ENCODE measurements at regions not wholly inside any gene's neighbourhood (a gene's known extent, or its start where the extent isn't known, plus 50 kb on each side); places are given as distances from the start of the nearest gene placed in this dataset.

DNA sequence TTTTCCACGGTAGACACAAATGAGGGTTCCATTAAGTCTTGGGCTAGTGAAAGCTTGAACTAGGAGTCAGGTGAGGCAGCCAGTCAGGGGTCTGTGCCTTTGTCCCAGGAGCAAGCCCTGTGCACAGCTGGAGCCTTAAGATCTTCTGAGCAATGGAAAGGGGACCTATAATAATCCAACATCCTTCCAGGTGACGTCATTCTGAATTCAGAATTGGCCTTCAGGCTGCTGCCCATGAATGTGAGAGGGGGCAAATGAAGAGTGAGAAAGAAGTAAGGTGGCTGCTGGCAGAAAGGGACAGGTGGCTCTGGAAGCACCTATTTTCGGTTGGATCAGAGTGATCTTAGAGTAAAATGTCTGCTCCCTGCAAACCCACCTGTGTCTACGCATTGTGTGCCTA lies 488.1 kb upstream of the CDH5 start:
- DNase-seq: no peak

DNA sequence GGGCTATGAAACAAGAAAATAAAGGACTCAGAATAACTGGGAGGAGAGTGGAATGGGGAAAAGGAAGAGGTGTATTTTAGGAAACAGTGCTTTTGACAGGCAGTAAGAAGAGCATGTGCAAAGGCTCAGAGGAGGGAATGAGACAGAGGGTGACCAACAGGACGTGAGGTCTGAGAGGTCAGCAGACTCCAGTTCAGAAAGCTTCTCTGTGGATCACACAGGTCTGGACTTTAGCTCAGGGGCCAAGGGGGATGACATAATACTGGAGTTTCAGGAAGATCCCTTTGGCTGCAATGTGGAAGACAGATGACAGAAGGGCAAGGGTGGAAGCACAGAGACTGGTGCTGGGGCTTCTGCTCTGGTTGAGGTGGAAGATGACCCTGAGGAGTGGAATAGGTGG lies 489.9 kb upstream of the CDH5 start:
- no peak for DNase-seq

DNA sequence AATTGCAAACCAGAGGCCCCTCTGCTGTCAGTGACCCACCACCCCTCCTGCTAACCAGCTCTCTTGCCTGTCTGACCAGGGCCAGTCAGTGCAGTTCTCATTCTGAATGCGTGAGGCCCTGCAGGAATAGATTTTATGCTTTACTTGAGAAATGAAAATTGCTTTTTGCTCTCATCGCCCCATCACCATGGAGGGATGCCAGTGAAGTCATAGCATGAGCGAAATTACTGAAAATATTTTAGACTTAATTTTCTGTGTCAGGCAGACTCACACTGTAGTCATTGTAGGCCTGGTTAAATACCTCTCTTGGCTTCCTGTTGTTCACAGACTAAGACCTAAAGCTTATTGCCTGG lies 490.5 kb upstream of the CDH5 start:
- DNase-seq: no peak

DNA sequence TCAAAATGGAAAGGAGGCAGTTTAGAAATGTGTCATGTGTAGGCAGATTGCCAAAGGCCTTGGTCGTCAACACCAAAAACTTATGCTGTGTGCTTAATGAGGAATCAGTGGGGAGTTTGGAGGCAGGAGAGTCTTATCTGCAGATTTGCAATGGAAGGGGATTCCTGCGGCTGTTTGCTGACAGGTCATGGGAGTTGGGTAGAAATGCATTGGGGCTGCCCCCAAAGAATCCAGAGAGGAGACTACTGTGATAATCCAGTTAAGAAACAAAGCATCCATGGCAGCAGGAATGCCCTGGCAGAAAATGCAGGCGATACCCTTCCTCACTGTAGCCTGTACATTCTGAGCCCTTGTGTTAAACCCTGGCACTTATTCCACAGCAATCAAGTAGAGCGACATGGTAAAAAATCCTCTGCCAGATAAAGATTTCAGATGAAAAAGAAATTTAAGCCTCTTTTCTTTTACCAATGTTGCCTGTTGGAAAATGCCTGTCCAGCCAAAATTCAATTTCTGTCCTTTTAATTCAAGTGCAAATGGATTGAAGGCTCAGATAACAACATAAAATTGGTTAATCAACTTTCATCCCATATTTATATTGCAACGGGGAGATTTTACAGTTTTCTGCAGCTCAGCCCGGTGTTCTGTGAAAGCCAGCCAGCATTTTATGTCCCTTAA lies 491.0 kb upstream of the CDH5 start:
- DNase-seq: no peak

DNA sequence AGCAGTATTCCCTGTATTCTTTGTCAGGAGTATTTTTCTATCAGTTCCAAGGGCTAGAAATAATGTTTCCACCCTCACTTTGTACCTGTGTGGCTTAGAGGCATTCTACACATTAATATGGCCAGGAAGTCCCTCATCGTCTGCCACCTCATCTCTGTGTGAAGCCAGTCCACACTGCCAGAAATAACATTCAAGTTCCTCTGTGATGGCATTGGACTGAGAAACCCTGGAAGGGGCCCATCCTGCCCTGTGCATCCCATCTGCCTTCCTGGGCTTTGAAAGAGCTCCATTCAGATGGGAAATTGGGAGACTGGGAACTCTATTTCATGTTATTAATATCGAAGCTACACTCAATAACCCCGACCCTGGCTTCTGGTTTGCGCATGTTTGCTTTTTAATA lies 497.2 kb upstream of the CDH5 start:
- no peak for DNase-seq

DNA sequence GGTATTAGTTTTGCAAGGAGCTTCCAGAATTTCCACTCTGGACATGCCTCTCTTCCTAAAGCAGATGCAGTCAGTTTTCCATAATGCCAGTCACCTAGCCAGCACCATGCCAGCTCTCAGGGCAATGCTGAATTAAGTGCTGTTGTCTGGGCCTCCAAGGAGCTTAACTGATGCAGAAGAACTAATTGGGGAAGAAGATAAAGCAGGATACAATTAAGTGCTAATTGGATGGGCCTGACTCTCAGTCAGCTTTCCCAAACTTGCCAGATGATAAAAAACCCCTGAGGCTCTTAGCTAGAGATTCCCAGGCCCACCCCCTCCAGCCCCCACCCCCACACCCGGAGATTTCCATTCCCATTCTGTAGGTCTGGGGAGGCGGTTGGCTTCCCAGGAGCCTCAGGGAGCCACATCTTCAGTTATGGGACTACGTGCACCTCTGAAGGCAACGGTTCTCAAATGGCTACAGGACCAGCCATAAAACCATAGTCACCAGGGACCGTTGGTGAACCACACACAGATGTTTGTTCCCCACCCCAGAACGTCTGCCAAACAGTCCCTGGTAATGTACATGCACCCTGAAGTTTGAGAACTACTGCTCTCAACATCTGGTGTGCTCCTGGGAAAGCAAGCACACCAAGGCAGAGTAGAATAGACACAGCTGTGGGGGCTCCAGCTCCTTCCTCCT lies 499.1 kb upstream of the CDH5 start:
- DNase-seq: no peak

DNA sequence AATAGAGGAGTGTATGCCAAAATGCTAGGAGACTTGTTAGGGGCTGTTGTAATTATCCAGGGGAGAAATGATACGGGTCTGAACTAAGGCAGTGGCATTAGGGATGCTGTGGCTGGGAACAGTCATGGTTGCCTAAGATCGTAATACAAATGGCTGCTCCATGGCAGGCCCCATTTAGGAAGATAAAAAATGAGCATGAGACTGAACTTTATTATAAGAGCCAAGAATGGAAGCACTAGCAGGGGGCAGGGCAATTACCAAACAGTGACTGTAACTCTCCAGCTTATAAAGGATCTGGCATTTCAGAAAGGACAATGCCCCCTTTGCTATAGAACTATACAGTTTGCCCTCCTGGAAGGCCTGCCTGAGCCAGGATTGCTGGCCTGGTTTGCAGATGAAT lies 503.3 kb upstream of the CDH5 start:
- DNase-seq: no peak

DNA sequence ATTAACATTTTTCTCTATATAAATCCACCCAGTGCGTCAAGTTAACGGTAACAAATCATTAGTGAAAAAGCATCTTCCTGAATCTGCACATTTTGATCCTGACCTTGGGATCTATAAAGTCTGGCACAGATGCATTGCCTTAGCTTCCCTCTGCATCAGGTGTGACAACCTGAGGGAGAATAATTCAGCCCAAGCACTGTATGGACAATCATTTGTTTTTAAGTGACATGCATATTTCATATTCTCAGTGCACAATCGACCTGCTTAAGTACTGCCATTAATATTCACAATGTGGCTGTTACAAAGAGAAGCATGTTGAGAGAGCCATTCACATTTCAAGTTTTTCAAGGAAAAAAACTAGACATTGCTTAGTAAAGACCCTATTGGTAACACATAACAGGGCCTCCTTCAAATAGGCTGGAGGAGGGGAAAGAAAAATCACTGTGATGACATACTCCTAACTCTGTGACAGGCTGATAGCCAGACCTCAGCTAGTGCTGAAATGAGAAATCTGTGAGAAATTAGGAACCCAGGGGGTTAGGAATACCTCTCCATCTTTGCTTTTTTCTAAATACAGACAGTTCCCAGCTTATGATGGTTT lies 505.3 kb upstream of the CDH5 start:
- no peak for DNase-seq

DNA sequence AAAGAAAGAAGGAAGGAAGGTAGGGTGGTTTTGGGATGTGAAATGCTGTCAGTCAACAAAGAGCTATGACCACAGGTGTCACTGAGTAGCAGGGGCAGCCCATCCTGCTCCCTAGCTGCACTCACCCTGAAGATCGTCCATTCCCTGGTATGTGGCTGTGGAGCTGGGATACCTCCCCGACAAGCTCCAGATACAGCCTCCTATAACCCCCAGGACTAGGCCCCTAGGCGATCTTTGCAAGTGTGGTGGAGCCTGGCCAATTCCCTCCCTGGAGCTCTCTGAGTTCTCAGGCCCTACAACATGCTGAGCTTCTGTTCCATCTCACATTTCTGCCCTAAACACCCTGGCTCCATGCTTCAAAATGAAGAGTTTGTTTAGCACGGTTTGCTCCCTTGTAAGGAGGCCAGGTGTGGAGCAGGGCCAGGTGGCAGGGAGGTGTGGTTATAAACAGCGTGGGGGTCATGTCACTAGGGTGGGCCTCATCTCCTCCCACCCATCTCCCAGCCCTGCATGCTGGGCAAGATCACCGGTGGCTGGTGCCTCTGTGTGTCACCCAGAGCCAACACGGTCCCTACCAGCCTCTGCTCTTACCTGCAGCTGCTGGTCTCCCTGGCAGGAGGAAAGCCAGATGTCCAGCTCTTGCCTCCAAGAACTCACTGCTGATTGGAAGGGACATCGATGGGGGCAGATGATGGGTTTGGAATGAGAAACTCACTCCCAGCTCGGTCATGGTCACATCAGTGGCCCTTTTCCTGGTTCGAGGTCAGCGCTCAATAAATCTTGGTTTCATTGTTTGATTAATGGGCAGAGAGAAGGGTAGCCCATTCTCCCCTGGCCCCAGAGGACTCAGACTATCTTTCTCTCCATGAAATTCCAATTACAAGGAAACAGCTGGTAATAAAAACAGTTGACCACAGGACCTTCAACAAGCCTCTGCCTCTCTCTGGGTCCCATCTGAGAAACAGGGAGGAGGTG lies 511.0 kb upstream of the CDH5 start:
- DNase-seq: no peak

DNA sequence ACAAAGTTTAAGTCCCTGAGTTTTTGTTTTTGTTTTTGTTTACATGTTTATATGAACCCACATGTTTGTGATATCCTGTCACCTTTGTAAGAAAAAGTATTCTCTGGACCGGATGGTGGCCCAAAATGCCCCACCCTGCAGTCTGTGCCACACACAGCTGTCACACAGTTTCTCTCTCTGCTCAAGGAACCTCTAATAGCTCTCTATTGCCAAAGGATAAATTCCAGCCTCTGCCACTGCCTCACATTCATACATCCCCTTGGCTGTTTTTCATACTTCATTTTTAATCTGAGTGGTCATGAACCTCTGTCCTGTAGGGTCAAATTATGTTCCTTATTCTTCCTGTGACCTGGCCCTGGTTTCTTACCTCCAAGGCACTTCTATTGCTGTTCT lies 520.3 kb upstream of the CDH5 start:
- no peak for DNase-seq

DNA sequence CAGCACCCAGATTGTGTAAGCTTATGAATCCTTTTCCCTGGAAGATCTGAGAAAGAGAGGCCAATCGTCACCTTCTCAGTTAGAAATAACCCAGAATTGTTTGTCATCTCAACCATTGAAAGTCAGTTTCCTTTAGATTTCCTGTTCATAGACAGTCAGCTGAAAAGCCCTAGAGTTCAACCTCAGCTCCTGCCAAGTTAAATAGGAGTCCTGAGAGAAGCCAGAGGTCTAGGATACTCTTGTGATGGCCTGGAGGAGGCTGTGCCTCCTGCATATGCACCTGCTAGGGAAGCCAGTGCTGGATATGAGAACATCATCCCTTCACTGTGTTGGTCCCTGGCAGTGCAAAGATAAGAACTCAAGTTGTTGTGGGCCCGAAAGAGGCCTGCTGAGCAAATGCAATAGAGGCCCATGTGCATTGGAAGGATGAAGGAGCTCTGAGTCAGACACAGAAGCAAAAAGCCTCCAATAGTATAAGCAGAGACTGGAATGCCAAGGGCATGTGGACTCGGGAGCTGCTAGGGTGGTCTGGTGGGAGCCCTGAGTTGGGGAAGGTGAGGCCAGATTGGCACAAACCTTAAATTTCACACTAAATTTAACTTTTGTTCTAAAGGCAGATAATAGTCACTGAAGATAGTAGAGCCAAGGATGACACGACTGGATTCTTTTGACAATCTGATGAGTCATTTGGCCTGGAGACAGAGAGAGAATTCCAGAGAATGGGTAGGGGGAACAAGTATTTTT lies 520.9 kb upstream of the CDH5 start:
- DNase-seq: no peak

DNA sequence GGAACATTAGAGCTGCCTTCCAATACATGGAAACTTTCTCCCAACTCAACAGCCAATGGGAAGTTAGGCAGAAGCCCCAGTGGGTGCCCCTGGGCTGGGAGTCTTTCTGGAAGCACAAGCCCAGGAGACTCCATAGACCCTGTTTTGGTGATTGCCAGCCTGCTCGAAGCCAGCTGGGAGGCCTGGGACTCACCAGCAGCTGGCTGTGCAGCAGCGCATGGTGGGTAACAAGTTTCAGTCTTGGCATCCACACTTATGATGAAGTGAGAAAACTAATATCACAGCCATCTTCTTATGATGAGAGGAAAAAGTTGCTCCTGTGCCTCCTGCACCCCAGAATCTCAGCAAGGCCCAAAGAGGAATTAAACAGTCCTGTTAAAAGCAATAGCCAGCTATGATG lies 522.5 kb upstream of the CDH5 start:
- DNase-seq: no peak

DNA sequence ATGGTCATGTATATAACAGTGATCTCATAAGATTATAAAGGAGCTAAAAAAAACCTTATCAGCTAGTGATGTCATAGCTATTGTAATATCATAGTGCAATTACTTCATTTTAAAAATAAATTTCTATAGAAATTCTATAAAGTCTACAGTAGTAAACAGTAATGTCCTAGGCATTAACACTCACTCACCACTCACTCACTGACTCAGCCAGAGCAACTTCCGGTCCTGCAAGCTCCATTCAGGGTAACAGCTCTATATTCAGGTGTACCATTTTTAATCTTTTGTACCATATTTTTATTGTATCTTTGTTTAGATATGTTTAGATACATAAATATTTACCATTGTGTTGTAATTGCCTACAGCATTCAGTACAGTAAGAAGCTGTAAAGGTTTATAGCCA lies 524.4 kb upstream of the CDH5 start:
- DNase-seq: no peak

DNA sequence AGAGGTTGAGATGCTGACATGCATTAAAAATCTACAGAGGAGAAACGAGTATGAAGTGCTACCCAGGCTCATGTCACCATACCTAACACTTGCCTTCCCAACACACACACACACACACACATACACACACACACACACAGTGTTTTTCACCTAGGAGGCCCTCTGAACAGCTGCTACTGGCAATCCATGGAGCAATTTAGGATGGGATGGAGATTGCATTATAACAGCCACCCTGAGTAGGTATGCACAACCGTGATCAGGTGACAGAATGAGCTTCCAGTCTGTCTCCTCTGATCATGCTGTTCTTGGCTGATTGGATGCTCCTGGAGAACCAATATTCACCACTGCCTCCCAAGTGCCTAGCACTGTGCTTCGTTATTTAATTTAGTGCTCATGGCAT lies 528.5 kb upstream of the CDH5 start:
- DNase-seq: no peak

DNA sequence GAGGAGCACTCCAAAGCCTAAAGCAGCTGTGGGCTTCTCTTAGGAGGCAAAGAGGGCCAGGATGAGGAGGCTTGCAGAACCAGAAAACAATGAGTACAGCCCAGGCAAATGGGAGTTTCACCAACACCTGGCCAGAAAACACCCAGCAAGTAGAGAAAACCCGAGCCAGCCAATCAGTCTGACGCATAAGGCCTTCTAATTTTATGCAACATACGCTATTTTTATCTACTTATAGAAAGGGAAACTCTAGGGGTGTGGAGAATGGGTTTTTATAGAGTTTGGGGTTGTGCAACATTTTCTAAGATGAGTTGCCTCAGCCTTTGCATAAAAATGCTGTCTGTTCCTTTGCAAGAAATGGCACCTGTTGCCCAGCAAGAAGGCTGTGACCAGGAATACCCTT lies 529.0 kb upstream of the CDH5 start:
- no peak for DNase-seq

DNA sequence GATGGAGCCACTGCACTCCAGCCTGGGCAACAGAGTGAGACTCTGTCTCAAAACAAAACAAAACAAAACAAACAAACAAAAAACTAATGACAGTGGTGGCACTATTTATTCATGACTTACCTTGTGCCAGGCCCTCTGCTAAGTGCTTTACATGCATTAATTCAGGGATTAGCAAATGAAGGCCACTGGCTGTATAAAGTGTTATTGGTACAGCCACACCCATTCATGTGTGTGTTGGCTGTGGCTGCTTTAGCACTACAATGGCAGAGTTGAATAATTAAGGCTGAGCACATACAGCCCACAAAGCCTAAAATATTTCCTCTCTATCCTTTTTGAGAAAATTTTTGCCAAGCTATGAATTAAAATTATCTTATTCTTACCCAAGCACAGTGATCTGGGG lies 531.8 kb upstream of the CDH5 start:
- no peak for DNase-seq

DNA sequence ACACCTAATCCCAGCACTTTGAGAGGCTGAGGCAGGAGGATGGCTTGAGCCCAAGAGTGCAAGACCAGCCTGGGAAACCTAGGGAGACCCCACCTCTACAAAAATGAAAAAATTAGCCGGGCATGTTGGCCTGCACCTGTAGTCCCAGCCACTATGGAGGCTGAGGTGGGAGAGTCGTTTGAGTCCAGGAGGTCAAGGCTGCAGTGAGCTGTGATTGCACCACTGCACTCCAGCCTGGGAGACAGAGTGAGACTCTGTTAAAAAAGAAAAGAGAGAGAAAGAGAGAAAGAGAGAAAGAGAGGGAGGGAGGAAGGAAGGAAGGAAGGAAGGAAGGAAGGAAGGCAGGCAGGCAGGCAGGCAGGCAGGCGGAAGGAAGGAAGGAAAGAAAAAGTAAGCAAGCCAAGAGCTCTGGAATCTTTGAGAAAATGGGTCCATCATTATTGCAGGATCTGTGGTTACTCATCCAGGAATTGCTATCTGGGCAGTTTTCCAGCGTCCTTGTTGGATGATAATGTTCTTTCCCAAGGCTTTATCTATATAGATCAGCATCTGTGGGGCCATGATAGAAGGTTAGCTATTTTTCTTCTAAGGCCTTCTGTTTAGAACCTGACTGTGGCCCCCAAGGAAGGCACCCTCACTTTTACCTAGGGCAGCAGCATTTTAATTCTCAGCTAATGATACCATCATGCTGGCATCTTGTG lies 533.2 kb upstream of the CDH5 start:
- DNase-seq: no peak

DNA sequence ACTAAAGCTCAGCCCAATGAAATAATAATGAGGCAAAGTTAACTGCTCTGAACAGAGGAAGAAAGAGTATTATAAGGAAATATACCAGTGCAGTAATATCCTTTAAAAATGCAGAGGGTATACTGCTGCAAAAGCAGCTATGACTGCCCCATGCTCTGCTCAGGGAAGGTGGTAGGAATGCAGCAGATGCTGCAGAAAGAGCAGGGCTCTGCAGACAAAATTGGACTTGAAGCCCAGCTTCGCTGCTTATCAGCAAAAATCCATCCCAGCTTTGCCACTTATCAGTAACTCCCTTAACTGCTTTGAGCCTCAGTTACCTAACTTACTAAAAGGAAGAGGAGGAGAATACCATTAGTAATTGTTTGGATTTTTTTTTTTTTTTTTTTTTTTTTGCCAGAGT lies 533.8 kb upstream of the CDH5 start:
- no peak for DNase-seq

DNA sequence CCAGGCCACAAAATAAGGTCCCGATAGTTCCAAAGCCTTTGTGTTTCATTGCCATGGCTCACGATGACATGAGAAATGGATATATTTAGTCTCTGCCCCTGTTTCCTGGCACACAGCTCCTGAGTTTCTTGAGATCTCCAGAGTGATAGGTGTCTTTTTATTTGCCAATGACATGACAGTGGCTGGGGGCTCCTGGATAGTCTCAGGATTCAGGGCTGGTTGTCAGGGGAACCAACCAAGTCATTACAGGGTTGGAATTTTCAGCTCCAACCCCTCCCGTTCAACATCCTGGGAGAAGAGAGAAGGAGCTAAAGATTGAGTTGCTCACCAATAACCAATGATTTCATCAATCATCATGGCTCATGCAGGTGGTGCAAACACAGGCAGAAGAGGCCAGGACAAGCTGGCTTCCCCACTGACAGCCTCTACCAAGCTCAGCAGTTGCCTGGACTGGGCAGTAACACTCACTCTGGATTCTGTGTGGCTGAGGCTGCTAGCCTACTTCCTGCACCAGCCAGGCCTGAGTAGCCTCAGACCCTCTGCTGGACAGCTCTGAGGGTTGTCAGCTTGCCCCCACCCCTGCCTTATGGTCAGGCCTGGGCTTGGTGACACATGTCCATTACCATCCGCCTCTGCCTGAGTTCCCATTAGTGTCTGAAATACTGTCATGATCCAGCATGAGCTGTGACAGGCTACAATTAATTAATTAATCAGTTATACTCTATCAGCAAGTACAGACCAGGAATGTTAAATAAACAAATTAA lies 534.4 kb upstream of the CDH5 start:
- DNase-seq: no peak

DNA sequence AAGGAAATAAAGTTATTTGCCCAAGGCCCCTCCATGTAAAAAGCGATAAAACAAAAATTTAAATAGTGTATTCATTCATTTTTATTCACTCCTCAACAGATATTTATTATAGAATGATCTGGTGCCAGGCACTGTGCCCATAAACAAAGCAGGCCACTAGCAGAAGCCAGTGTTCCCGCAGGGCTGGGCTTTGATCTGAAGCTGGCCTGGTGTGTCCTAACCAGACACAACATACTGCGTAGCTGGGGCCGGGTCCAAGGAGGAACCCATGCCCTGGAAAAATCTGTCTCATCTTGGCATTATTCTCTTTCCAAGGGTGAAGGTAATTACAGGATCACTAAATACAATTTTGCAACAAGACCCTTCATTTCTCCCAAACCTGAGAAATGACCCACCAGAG lies 537.4 kb upstream of the CDH5 start:
- DNase-seq: no peak

DNA sequence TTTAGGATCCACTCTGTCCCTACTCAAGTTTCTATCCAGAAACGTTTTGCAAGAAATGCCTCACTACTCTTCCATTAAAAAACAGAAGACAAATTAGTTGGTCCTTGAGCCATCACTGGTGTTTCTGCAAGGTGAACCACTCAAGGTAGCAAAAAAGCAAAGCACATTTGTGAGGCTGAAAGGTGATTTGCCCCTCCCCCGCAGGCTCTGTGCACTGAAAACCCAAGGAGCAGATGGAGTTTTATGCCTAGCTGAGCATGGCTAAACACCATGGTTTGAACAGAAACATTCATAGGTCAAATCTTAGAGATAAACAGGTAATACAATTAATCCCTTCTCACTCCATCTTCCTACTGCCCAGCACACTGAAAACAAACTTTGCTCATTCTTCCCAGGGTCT lies 538.2 kb upstream of the CDH5 start:
- DNase-seq: no peak

All from activated CD4-positive, alpha-beta T cell treated with anti-CD3 and anti-CD28 coated beads, Interleukin-2, amount 50 U/mL, for 16 hours (primary cell).